ENCODE measurements at regions not wholly inside any gene's neighbourhood (a gene's known extent, or its start where the extent isn't known, plus 50 kb on each side); places are given as distances from the start of the nearest gene placed in this dataset.

DNA sequence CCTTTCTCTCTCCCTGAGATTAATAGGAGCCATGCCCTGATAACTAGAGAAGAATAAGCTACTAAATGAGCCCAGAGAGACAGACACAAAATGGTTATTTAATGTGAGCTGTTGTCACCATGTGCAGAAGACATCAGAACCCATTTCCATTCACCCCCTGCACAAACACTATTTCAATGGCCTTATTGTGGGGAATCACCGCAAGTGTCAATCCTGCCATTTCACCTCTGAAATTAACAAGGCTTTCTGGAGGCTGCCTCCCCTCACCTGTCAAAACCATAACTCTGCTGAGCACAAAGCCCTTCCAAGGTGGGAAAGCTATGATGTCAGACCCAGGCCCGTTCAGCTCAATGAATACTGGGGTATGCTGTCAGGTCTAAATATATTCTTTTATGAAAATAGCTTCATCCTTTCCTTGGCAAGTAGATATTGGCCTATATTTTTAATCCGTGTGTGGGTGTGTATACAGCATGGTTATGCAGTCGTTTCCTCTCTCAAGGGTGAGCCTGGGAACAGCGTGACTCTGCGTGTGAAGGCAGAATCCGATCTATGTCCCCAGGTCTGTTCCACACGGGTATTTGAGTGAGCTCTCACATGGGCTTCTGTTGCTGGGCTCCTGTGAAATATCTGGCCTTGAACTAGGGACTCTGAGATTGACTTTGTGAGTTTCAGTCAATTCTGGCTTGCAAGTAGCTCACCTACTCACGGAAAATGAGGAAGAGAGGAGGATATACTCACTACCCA is 266.3 kb downstream of the FBXW7 start:
- TF ChIP-seq, protein P1, sequence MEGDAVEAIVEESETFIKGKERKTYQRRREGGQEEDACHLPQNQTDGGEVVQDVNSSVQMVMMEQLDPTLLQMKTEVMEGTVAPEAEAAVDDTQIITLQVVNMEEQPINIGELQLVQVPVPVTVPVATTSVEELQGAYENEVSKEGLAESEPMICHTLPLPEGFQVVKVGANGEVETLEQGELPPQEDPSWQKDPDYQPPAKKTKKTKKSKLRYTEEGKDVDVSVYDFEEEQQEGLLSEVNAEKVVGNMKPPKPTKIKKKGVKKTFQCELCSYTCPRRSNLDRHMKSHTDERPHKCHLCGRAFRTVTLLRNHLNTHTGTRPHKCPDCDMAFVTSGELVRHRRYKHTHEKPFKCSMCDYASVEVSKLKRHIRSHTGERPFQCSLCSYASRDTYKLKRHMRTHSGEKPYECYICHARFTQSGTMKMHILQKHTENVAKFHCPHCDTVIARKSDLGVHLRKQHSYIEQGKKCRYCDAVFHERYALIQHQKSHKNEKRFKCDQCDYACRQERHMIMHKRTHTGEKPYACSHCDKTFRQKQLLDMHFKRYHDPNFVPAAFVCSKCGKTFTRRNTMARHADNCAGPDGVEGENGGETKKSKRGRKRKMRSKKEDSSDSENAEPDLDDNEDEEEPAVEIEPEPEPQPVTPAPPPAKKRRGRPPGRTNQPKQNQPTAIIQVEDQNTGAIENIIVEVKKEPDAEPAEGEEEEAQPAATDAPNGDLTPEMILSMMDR (IDR thresholded peaks at IDR 0.05; ENCODE audit: low read depth, low read length, poor library complexity, severe bottlenecking) = no peak
- TF ChIP-seq EZH2phosphoT487 (IDR thresholded peaks at IDR 0.05; ENCODE audit: borderline replicate concordance, low read length) = no peak

All from DOHH2 (cell line).